ENCODE measurements at regions not wholly inside any gene's neighbourhood (a gene's known extent, or its start where the extent isn't known, plus 50 kb on each side); places are given as distances from the start of the nearest gene placed in this dataset.

DNA sequence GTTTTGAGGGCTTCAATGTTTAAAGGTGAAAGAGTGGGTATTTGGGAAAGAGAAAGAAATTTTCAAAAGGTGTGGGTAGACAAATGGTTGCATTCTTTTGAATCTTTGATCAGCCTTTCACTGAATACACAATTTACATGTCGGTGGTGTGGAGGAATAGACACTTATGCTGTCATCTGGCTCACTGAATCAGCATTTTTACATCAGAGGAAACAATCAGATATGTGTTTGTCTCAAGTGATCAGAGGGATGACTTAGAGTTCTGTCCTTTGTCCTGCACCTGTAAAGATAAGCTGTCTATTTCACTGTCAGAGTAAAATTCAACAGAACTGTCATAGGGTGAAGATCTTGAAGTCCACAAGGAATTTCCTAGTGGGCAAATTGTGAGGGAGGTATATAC lies 170.9 kb upstream of the USP25 start:
- 30 to 60% methylated on average over 1 of the region's 1 CpG for WGBS, 2 donors (ENCODE audit: low coverage in 1 of 2)
- Histone ChIP-seq H3K4me3 (no peak overlapping the region), H3K9me3 (peaks cover 0 to 3% (median 0%) of the 10 kb centered on the region in 3 donors), H3K27me3 (no peaks in the 10 kb centered on the region), H3K4me1 (no peaks in the 10 kb centered on the region), H3K36me3 (no peaks in the 10 kb centered on the region), H3K27ac (no peak overlapping the region)
- no peak for TF ChIP-seq POLR2AphosphoS5 (IDR thresholded peaks at IDR 0.05)
- TF ChIP-seq, protein P1, sequence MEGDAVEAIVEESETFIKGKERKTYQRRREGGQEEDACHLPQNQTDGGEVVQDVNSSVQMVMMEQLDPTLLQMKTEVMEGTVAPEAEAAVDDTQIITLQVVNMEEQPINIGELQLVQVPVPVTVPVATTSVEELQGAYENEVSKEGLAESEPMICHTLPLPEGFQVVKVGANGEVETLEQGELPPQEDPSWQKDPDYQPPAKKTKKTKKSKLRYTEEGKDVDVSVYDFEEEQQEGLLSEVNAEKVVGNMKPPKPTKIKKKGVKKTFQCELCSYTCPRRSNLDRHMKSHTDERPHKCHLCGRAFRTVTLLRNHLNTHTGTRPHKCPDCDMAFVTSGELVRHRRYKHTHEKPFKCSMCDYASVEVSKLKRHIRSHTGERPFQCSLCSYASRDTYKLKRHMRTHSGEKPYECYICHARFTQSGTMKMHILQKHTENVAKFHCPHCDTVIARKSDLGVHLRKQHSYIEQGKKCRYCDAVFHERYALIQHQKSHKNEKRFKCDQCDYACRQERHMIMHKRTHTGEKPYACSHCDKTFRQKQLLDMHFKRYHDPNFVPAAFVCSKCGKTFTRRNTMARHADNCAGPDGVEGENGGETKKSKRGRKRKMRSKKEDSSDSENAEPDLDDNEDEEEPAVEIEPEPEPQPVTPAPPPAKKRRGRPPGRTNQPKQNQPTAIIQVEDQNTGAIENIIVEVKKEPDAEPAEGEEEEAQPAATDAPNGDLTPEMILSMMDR (IDR thresholded peaks at IDR 0.05), result no peak
- no peak for TF ChIP-seq POLR2A (IDR thresholded peaks at IDR 0.05)
- TF ChIP-seq EP300 (IDR thresholded peaks at IDR 0.05), result no peak
- no peak for ATAC-seq

DNA sequence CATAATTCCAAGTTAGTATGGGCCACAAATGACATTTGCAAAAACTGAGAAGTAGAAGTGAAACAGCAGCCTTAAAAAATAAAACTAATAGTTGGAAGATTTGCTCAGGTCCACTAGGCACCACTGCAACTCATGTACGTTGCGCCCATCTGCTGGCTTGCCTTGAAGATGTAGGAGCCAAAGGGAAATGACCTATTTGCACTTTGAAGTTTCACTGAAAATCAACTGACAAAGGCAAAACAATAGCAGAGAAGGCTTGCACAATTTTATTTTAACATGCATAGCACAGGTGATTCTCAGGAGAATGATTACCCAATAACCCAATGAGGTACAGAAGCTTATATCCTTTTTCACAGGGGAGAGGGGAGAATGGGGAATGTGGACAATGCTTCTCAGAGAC lies 170.1 kb upstream of the USP25 start:
- ATAC-seq, result no peak

DNA sequence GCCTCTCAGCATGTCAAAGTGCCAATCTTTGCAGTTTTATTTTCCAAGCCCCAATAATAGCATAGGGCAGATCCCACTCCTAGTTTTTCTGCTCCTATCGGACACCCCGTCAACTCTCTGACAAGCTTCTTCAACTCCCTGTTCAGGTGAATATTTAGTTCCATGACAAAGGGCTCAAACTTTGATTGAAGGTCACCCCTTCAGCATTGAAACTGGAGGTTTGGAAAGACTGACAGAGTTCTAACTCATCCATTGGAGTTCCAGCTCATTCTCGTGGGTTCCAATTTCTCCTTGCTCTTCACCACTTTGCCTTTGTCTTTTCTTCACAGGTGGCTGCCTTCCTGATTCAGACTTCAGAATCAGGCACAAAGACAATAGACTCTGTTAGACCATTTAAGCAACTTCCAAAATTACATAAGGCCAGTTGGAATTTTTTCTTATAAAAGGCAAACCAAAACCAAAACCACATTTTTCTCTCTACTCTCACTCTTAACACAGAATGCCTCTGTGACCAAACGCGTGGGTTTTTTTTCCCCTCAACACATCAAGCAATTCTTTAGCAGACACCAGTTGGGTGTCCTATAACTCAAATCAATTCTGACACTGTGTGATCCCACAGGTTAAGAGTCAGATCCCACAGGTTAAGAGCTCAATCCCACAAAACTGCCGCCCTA lies 169.3 kb upstream of the USP25 start:
- ATAC-seq, result no peak
- WGBS, 2 donors (ENCODE audit: low coverage in 1 of 2), result 83 to 90% methylated on average over 5 to 6 of the region's 6 CpGs
- Histone ChIP-seq H3K27me3 (no peaks in the 10 kb centered on the region), H3K9me3 (peaks cover 0 to 3% (median 0%) of the 10 kb centered on the region in 3 donors), H3K4me1 (no peaks in the 10 kb centered on the region), H3K36me3 (no peaks in the 10 kb centered on the region), H3K4me3 (no peak overlapping the region), H3K27ac (no peak overlapping the region)
- TF ChIP-seq POLR2AphosphoS5 (IDR thresholded peaks at IDR 0.05) (no peak), EP300 (IDR thresholded peaks at IDR 0.05) (no peak), POLR2A (IDR thresholded peaks at IDR 0.05) (no peak)
- TF ChIP-seq, protein P1 (IDR thresholded peaks at IDR 0.05), result no peak

More for the DNA sequence above, 170.1 kb upstream of the USP25 start:
- no peaks in the 10 kb centered on the region for H3K4me1 ChIP-seq
- TF ChIP-seq, protein P1 (IDR thresholded peaks at IDR 0.05), result no peak
- no peak for TF ChIP-seq POLR2AphosphoS5 (IDR thresholded peaks at IDR 0.05)
- no peak for TF ChIP-seq POLR2A (IDR thresholded peaks at IDR 0.05)
- TF ChIP-seq EP300 (IDR thresholded peaks at IDR 0.05), result no peak
- no peak overlapping the region for H3K4me3 ChIP-seq
- WGBS, 2 donors (ENCODE audit: low coverage in 1 of 2), result 66 to 80% methylated on average over 2 of the region's 2 CpGs
- no peak overlapping the region for H3K27ac ChIP-seq
- H3K9me3 ChIP-seq, result peaks cover 0 to 3% (median 0%) of the 10 kb centered on the region in 3 donors
- H3K36me3 ChIP-seq, result no peaks in the 10 kb centered on the region
- no peaks in the 10 kb centered on the region for H3K27me3 ChIP-seq

DNA sequence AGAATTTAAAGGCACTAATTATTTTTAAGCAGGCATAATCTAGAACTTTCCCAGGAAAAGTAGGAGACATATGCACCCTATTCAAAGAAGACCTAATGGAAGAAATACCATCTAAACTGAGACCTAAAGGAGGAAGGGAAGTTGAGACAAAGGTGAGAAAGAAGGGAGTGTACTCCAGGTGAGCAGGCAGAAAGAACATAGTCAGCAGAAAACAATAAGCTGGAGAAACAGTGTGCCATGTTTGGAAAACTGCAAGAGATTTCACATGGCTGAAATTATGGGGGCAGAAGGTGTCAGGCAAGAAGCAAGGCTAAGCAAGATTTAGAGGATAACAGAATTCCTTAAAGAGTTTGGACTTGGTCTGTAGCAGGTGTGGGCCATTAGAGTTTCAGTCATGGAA lies 167.0 kb upstream of the USP25 start:
- H3K9me3 ChIP-seq, result no peaks in the 10 kb centered on the region
- no peak overlapping the region for H3K4me3 ChIP-seq
- H3K36me3 ChIP-seq, result no peaks in the 10 kb centered on the region
- no peak overlapping the region for H3K27ac ChIP-seq
- H3K4me1 ChIP-seq, result no peaks in the 10 kb centered on the region
- TF ChIP-seq EP300 (IDR thresholded peaks at IDR 0.05), result no peak
- TF ChIP-seq, protein P1 (IDR thresholded peaks at IDR 0.05), result no peak
- no peak for TF ChIP-seq POLR2A (IDR thresholded peaks at IDR 0.05)
- no peak for TF ChIP-seq POLR2AphosphoS5 (IDR thresholded peaks at IDR 0.05)
- H3K27me3 ChIP-seq, result no peaks in the 10 kb centered on the region
- ATAC-seq, result no peak

DNA sequence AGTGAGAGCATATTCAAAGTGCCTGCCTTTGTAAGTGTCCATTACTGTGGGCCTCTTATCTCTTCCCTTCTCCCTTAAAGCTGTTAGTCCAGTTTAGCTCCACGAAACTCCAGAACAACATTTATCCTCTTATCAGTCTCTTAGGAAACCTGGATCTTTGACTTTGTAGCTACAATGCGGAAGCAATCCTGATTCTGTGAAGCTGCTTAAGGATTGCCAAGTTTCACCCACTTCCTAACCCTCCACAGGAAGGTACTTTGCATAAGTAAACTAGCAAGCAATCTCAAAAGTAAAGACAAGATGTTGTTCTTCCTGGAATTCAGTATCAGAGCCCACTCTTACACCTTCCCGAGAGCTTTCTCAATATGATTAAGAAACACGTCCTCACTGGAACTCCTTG lies 164.9 kb upstream of the USP25 start:
- no peak for TF ChIP-seq POLR2AphosphoS5 (IDR thresholded peaks at IDR 0.05)
- TF ChIP-seq, protein P1 (IDR thresholded peaks at IDR 0.05), result no peak
- TF ChIP-seq POLR2A (IDR thresholded peaks at IDR 0.05), result no peak
- TF ChIP-seq EP300 (IDR thresholded peaks at IDR 0.05), result no peak
- Histone ChIP-seq H3K4me1 (no peaks in the 10 kb centered on the region), H3K27ac (no peak overlapping the region), H3K36me3 (no peaks in the 10 kb centered on the region), H3K4me3 (no peak overlapping the region), H3K9me3 (no peaks in the 10 kb centered on the region), H3K27me3 (no peaks in the 10 kb centered on the region)
- WGBS, 2 donors (ENCODE audit: low coverage in 1 of 2), result 60 to 70% methylated on average over 3 to 4 of the region's 4 CpGs
- no peak for ATAC-seq
